Liver (tissue), 8 donors: ENCODE measurements at regions not wholly inside any gene's neighbourhood (a gene's known extent, or its start where the extent isn't known, plus 50 kb on each side); places are given as distances from the start of the nearest gene placed in this dataset.

ENCODE experiments used
- DNase-seq: peaks from one replicate; pipeline ENCODE4 v3.0.0-alpha.2; 2017; ENCODE audit warnings: low spot score
- H3K27ac ChIP-seq, 2 donors: one replicate each; pipeline ENCODE4 v1.7.0; 2013; ENCODE audit warnings: inconsistent platforms in 2 of 2, low read length in 2 of 2, control low read depth in 1 of 2, low read depth in 1 of 2, mild to moderate bottlenecking in 1 of 2
- H3K27me3 ChIP-seq, 4 donors: one replicate each; pipeline versions ENCODE4 v1.6.1 to v1.7.0; 2013; ENCODE audit warnings: low read length in 3 of 4, inconsistent platforms in 1 of 4, mild to moderate bottlenecking in 1 of 4, moderate library complexity in 1 of 4; ENCODE audit not compliant: control insufficient read depth in 4 of 4, insufficient read depth in 4 of 4
- H3K36me3 ChIP-seq, 4 donors: one replicate each; pipeline versions ENCODE4 v1.6.1 to v1.7.0; 2013; ENCODE audit warnings: low read length in 3 of 4, mild to moderate bottlenecking in 3 of 4, low read depth in 1 of 4, moderate library complexity in 1 of 4; ENCODE audit not compliant: control insufficient read depth in 4 of 4, insufficient read depth in 3 of 4
- H3K4me1 ChIP-seq, 4 donors: one replicate each; pipeline versions ENCODE4 v1.6.1 to v1.7.0; 2013; ENCODE audit warnings: low read length in 3 of 4, mild to moderate bottlenecking in 3 of 4, moderate library complexity in 1 of 4; ENCODE audit not compliant: control insufficient read depth in 4 of 4, insufficient read depth in 4 of 4
- H3K4me3 ChIP-seq, 3 donors: one replicate each; pipeline versions ENCODE4 v1.6.1 to v1.7.0; 2013; ENCODE audit warnings: low read length in 3 of 3, control low read depth in 1 of 3, low read depth in 1 of 3, mild to moderate bottlenecking in 1 of 3
- H3K9ac ChIP-seq, 2 donors: one replicate each; pipeline ENCODE4 v1.7.0; 2013; ENCODE audit warnings: low read length in 2 of 2, mild to moderate bottlenecking in 2 of 2, moderate library complexity in 2 of 2, control low read depth in 1 of 2, low read depth in 1 of 2
- H3K9me3 ChIP-seq, 4 donors: one replicate each; pipeline versions ENCODE4 v1.6.1 to v1.7.0; 2013; ENCODE audit warnings: low read length in 3 of 4; ENCODE audit not compliant: control insufficient read depth in 4 of 4
- EGR1 ChIP-seq, 2 donors: IDR thresholded peaks; 2 replicates each; pipeline ENCODE4 v1.6.1; 2016 to 2018; ENCODE audit warnings: antibody characterized with exemption in 2 of 2, low read depth in 2 of 2
- FOXA1 ChIP-seq: IDR thresholded peaks from 2 replicates; pipeline ENCODE4 v1.6.1; 2016; ENCODE audit warnings: antibody characterized with exemption
- FOXA2 ChIP-seq: IDR thresholded peaks from 2 replicates; pipeline ENCODE4 v1.6.1; 2016; ENCODE audit warnings: antibody characterized with exemption
- GABPA ChIP-seq, 2 donors: IDR thresholded peaks in 1 of 2; conservative IDR thresholded peaks in 1 of 2; 2 replicates each; pipeline ENCODE4 v1.6.1; 2016; ENCODE audit warnings: antibody characterized with exemption in 2 of 2, mild to moderate bottlenecking in 1 of 2, moderate library complexity in 1 of 2
- HNF4A ChIP-seq, 2 donors: conservative IDR thresholded peaks; 2 replicates each; pipeline ENCODE4 v1.6.1; 2016; ENCODE audit warnings: antibody characterized with exemption in 2 of 2, mild to moderate bottlenecking in 2 of 2
- JUND ChIP-seq, 2 donors: IDR thresholded peaks; 2 replicates each; pipeline ENCODE4 v1.6.1; 2016; ENCODE audit warnings: antibody characterized with exemption in 2 of 2
- NR2F2 ChIP-seq: IDR thresholded peaks from 2 replicates; pipeline ENCODE4 v1.6.1; 2016; ENCODE audit warnings: antibody characterized with exemption
- RAD21 ChIP-seq, 2 donors: IDR thresholded peaks; 2 replicates each; pipeline ENCODE4 v1.6.1; 2016; ENCODE audit warnings: antibody characterized with exemption in 2 of 2, mild to moderate bottlenecking in 2 of 2
- RXRA ChIP-seq, 2 donors: IDR thresholded peaks; 2 replicates each; pipeline ENCODE4 v1.6.1; 2017 to 2018; ENCODE audit warnings: antibody characterized with exemption in 2 of 2, mild to moderate bottlenecking in 1 of 2
- SP1 ChIP-seq: IDR thresholded peaks from 2 replicates; pipeline ENCODE4 v1.6.1; 2018; ENCODE audit warnings: antibody characterized with exemption, mild to moderate bottlenecking
- TAF1 ChIP-seq: conservative IDR thresholded peaks from 2 replicates; pipeline ENCODE4 v1.6.1; 2016; ENCODE audit warnings: antibody characterized with exemption, mild to moderate bottlenecking
- YY1 ChIP-seq: IDR thresholded peaks from 2 replicates; pipeline ENCODE4 v1.6.1; 2016; ENCODE audit warnings: antibody characterized with exemption, mild to moderate bottlenecking
- WGBS: extraction: QIAGEN DNeasy Blood & Tissue Kit; methylation state at CpG from one replicate; pipeline ENCODE4 v1.1.7; 2013; 5-methylcytosine and 5-hydroxymethylcytosine counted together
- TF ChIP-seq, protein P1 (sequence below): IDR thresholded peaks from 2 replicates; pipeline ENCODE4 v1.6.1; 2016; ENCODE audit warnings: antibody characterized with exemption, mild to moderate bottlenecking
- TF ChIP-seq, protein P2 (sequence below): IDR thresholded peaks from 2 replicates; pipeline ENCODE4 v1.6.1; 2016; ENCODE audit warnings: antibody characterized with exemption
- TF ChIP-seq, protein P3 (sequence below): fragments of 150-350 bp; IDR thresholded peaks from 2 replicates; pipeline ENCODE4 v1.5.1; 2017; ENCODE audit warnings: improper control_type of control experiment, low read depth, low read length; ENCODE audit not compliant: missing input control
- TF ChIP-seq, protein P4 (sequence below): IDR thresholded peaks from 2 replicates; pipeline ENCODE4 v1.6.1; 2016; ENCODE audit warnings: antibody characterized with exemption
- donor health status: healthy.
- donor health status: healthy.
- donor health status: healthy.
- donor health status: healthy.
- donor health status: healthy.

DNA sequence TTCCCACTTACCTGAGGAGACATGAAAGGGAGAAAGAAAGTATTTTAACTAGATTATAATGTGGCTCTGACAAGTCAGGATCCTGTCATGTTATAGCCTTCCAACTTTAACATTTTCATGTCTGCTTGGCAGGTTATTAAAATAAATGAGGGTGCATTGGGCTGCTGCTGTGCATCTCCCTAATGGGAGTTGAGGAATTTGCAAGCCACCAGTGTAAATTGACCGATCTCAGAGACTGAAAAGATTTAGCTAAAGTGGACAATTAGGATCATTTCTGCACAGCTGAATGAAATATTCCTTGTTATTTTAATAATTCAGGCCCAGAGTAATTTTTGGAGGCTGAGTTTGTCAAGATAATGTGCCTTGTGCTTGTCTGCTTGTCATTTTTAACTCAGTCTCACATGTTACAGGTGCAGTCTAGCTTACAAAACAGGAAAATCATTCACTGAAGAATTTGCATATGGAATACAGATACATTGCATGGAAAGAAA is 366.3 kb upstream of the ADAMTS16 start:
- H3K4me1 ChIP-seq, result no peaks in the 10 kb centered on the region
- no peaks in the 10 kb centered on the region for H3K27me3 ChIP-seq
- H3K9ac ChIP-seq, result no peak overlapping the region
- H3K9me3 ChIP-seq, result no peaks in the 10 kb centered on the region
- H3K4me3 ChIP-seq, result no peak overlapping the region
- DNase-seq, result no peak
- WGBS, result 68% methylated on average over 1 of the region's 1 CpG
- H3K36me3 ChIP-seq, result no peaks in the 10 kb centered on the region
- TF ChIP-seq TAF1 (no peak), RAD21 (IDR thresholded peaks at IDR 0.05) (no peak), FOXA2 (no peak), FOXA1 (no peak), EGR1 (IDR thresholded peaks at IDR 0.05; ENCODE audit: low read depth in 2 of 2) (no peak), HNF4A (conservative IDR thresholded peaks at IDR 0.05) (no peak), JUND (IDR thresholded peaks at IDR 0.05) (no peak), RXRA (IDR thresholded peaks at IDR 0.05) (no peak), SP1 (no peak), NR2F2 (no peak), GABPA (IDR thresholded peaks at IDR 0.05 in 1 of 2, conservative IDR thresholded peaks at IDR 0.05 in 1 of 2) (no peak), YY1 (no peak)
- TF ChIP-seq, protein P1, sequence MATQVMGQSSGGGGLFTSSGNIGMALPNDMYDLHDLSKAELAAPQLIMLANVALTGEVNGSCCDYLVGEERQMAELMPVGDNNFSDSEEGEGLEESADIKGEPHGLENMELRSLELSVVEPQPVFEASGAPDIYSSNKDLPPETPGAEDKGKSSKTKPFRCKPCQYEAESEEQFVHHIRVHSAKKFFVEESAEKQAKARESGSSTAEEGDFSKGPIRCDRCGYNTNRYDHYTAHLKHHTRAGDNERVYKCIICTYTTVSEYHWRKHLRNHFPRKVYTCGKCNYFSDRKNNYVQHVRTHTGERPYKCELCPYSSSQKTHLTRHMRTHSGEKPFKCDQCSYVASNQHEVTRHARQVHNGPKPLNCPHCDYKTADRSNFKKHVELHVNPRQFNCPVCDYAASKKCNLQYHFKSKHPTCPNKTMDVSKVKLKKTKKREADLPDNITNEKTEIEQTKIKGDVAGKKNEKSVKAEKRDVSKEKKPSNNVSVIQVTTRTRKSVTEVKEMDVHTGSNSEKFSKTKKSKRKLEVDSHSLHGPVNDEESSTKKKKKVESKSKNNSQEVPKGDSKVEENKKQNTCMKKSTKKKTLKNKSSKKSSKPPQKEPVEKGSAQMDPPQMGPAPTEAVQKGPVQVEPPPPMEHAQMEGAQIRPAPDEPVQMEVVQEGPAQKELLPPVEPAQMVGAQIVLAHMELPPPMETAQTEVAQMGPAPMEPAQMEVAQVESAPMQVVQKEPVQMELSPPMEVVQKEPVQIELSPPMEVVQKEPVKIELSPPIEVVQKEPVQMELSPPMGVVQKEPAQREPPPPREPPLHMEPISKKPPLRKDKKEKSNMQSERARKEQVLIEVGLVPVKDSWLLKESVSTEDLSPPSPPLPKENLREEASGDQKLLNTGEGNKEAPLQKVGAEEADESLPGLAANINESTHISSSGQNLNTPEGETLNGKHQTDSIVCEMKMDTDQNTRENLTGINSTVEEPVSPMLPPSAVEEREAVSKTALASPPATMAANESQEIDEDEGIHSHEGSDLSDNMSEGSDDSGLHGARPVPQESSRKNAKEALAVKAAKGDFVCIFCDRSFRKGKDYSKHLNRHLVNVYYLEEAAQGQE, result no peak
- TF ChIP-seq, protein P2, sequence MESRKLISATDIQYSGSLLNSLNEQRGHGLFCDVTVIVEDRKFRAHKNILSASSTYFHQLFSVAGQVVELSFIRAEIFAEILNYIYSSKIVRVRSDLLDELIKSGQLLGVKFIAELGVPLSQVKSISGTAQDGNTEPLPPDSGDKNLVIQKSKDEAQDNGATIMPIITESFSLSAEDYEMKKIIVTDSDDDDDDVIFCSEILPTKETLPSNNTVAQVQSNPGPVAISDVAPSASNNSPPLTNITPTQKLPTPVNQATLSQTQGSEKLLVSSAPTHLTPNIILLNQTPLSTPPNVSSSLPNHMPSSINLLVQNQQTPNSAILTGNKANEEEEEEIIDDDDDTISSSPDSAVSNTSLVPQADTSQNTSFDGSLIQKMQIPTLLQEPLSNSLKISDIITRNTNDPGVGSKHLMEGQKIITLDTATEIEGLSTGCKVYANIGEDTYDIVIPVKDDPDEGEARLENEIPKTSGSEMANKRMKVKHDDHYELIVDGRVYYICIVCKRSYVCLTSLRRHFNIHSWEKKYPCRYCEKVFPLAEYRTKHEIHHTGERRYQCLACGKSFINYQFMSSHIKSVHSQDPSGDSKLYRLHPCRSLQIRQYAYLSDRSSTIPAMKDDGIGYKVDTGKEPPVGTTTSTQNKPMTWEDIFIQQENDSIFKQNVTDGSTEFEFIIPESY, result no peak
- TF ChIP-seq, protein P3, sequence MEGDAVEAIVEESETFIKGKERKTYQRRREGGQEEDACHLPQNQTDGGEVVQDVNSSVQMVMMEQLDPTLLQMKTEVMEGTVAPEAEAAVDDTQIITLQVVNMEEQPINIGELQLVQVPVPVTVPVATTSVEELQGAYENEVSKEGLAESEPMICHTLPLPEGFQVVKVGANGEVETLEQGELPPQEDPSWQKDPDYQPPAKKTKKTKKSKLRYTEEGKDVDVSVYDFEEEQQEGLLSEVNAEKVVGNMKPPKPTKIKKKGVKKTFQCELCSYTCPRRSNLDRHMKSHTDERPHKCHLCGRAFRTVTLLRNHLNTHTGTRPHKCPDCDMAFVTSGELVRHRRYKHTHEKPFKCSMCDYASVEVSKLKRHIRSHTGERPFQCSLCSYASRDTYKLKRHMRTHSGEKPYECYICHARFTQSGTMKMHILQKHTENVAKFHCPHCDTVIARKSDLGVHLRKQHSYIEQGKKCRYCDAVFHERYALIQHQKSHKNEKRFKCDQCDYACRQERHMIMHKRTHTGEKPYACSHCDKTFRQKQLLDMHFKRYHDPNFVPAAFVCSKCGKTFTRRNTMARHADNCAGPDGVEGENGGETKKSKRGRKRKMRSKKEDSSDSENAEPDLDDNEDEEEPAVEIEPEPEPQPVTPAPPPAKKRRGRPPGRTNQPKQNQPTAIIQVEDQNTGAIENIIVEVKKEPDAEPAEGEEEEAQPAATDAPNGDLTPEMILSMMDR, result no peak
- TF ChIP-seq, protein P4, sequence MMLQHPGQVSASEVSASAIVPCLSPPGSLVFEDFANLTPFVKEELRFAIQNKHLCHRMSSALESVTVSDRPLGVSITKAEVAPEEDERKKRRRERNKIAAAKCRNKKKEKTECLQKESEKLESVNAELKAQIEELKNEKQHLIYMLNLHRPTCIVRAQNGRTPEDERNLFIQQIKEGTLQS, result no peak
- no peak overlapping the region for H3K27ac ChIP-seq

DNA sequence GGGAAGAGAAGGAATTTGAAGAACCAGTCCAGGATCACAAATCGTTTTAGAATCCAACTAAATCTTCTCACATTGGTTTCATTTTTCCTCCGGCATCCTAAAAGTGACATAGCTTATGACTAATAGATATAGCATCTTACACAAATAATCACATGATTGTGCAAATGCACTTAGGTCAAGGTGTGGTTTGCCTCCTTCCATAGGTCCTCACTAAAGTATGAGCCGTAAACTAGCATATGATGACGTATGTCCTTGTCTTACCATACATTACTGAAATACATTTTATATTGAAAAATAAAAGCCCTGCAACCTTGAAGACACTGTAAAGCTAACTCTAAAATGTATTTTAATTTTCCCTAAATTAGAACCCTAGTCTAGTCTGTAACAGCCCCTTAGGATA is 362.7 kb upstream of the ADAMTS16 start:
- TF ChIP-seq RAD21 (IDR thresholded peaks at IDR 0.05) (no peak), YY1 (no peak), RXRA (IDR thresholded peaks at IDR 0.05) (no peak), JUND (IDR thresholded peaks at IDR 0.05) (no peak), SP1 (no peak), HNF4A (conservative IDR thresholded peaks at IDR 0.05) (no peak), FOXA2 (no peak)
- TF ChIP-seq, protein P2, result no peak
- TF ChIP-seq, protein P4, result no peak
- no peak for DNase-seq
- H3K4me1 ChIP-seq, result no peaks in the 10 kb centered on the region
- no peaks in the 10 kb centered on the region for H3K36me3 ChIP-seq
- no peak overlapping the region for H3K27ac ChIP-seq
- WGBS, result 82% methylated on average over 4 of the region's 4 CpGs
- H3K9me3 ChIP-seq, result no peaks in the 10 kb centered on the region
- H3K4me3 ChIP-seq, result no peak overlapping the region
- no peak overlapping the region for H3K9ac ChIP-seq
- no peaks in the 10 kb centered on the region for H3K27me3 ChIP-seq
